HEK293 (cell line): ENCODE measurements at regions not wholly inside any gene's neighbourhood (a gene's known extent, or its start where the extent isn't known, plus 50 kb on each side); places are given as distances from the start of the nearest gene placed in this dataset.

Experiments
- CTCF ChIA-PET: fragments of 350-600 bp; formaldehyde crosslinking; extraction: SDS; loops from one replicate; lab custom pipeline; 2021; ENCODE audit warnings: antibody characterized with exemption; lab: Yijun Ruan, JAX
- POLR2A ChIA-PET: fragments of 300-600 bp; formaldehyde crosslinking; extraction: SDS; loops from one replicate; lab custom pipeline; 2020; ENCODE audit warnings: antibody characterized with exemption, inconsistent platforms; lab: Yijun Ruan, JAX
- H3K27ac ChIP-seq: fragments of 200-500 bp; sonication (Bioruptor generic); 2 replicates; pipeline ENCODE4 v1.5.1; 2014; ENCODE audit warnings: low read depth, low read length, control low read depth, inconsistent platforms; ENCODE audit errors: extremely low read depth
- H3K36me3 ChIP-seq, 2 experiments: fragments of 200-500 bp in 1 of 2; sonication (Bioruptor generic) in 1 of 2; 1 replicate in 1 of 2; 2 replicates in 1 of 2; pipeline ENCODE4 v1.5.1; 2014 to 2017; ENCODE audit warnings: inconsistent platforms in 2 of 2, low read length in 2 of 2; ENCODE audit not compliant: control insufficient read depth in 2 of 2, insufficient read depth in 1 of 2
- H3K4me1 ChIP-seq: fragments of 200-500 bp; sonication (Bioruptor generic); 2 replicates; pipeline ENCODE4 v1.5.1; 2014; ENCODE audit warnings: mild to moderate bottlenecking, low read length, inconsistent platforms; ENCODE audit not compliant: control insufficient read depth, insufficient read depth
- H3K4me3 ChIP-seq: 2 replicates; pipeline ENCODE4 v1.5.1; 2011; ENCODE audit warnings: low read depth, mild to moderate bottlenecking, control low read depth, low read length, moderate library complexity
- H3K9me3 ChIP-seq: fragments of 200-500 bp; sonication (Bioruptor generic); 2 replicates; pipeline ENCODE4 v1.5.1; 2014; ENCODE audit warnings: low read depth, low read length, inconsistent platforms; ENCODE audit not compliant: control insufficient read depth, insufficient read depth
- ELK4 ChIP-seq: IDR thresholded peaks from 2 replicates; pipeline ENCODE4 v1.6.1; 2011; ENCODE audit warnings: mild to moderate bottlenecking, low read depth, low read length, borderline replicate concordance
- GFI1B ChIP-seq: fragments of 450-650 bp; formaldehyde crosslinking; IDR thresholded peaks from 2 replicates; pipeline ENCODE4 v1.5.1; 2016; ENCODE audit warnings: missing biosample characterization, missing genetic modification characterization
- GLIS2 ChIP-seq: fragments of 450-650 bp; formaldehyde crosslinking; IDR thresholded peaks from 2 replicates; pipeline ENCODE4 v1.5.1; 2016; ENCODE audit warnings: missing biosample characterization, missing genetic modification characterization
- KLF1 ChIP-seq: fragments of 450-650 bp; formaldehyde crosslinking; IDR thresholded peaks from 2 replicates; pipeline ENCODE4 v1.5.1; 2016; ENCODE audit warnings: missing biosample characterization, missing genetic modification characterization
- REST ChIP-seq: fragments of 450-650 bp; formaldehyde crosslinking; IDR thresholded peaks from 2 replicates; pipeline ENCODE4 v1.5.1; 2016; ENCODE audit warnings: missing biosample characterization, missing genetic modification characterization
- SALL2 ChIP-seq: fragments of 450-650 bp; formaldehyde crosslinking; IDR thresholded peaks from 2 replicates; pipeline ENCODE4 v1.5.0; 2017; ENCODE audit warnings: missing biosample characterization, mild to moderate bottlenecking, missing genetic modification characterization, borderline replicate concordance
- ZBTB10 ChIP-seq: fragments of 450-650 bp; formaldehyde crosslinking; IDR thresholded peaks from 2 replicates; pipeline ENCODE4 v1.5.1; 2016; ENCODE audit warnings: missing biosample characterization, missing genetic modification characterization
- ZBTB20 ChIP-seq: fragments of 450-650 bp; formaldehyde crosslinking; IDR thresholded peaks from 2 replicates; pipeline ENCODE4 v1.5.1; 2016; ENCODE audit warnings: missing biosample characterization, missing genetic modification characterization
- ZBTB8A ChIP-seq: fragments of 450-650 bp; formaldehyde crosslinking; IDR thresholded peaks from 2 replicates; pipeline ENCODE4 v1.5.1; 2016; ENCODE audit warnings: missing biosample characterization, missing genetic modification characterization
- ZFP37 ChIP-seq: fragments of 450-650 bp; formaldehyde crosslinking; IDR thresholded peaks from 2 replicates; pipeline ENCODE4 v1.5.1; 2016; ENCODE audit warnings: missing biosample characterization, missing genetic modification characterization
- ZNF155 ChIP-seq: fragments of 450-650 bp; formaldehyde crosslinking; IDR thresholded peaks from 2 replicates; pipeline ENCODE4 v1.5.1; 2016; ENCODE audit warnings: missing biosample characterization, missing genetic modification characterization
- ZNF23 ChIP-seq: fragments of 450-650 bp; formaldehyde crosslinking; IDR thresholded peaks from 2 replicates; pipeline ENCODE4 v1.5.1; 2016; ENCODE audit warnings: missing biosample characterization, missing genetic modification characterization, borderline replicate concordance
- ZNF280C ChIP-seq: fragments of 450-650 bp; formaldehyde crosslinking; IDR thresholded peaks from 2 replicates; pipeline ENCODE4 v1.5.1; 2016; ENCODE audit warnings: missing biosample characterization, missing genetic modification characterization
- ZNF341 ChIP-seq: fragments of 450-650 bp; formaldehyde crosslinking; IDR thresholded peaks from 2 replicates; pipeline ENCODE4; 2016; ENCODE audit warnings: low read depth, missing biosample characterization, missing genetic modification characterization
- ZNF394 ChIP-seq: fragments of 450-650 bp; formaldehyde crosslinking; IDR thresholded peaks from 2 replicates; pipeline ENCODE4 v1.5.1; 2016; ENCODE audit warnings: missing biosample characterization, missing genetic modification characterization, mild to moderate bottlenecking, moderate library complexity, borderline replicate concordance
- ZNF398 ChIP-seq: fragments of 450-650 bp; formaldehyde crosslinking; IDR thresholded peaks from 2 replicates; pipeline ENCODE4 v1.5.1; 2017; ENCODE audit warnings: missing biosample characterization, missing genetic modification characterization
- ZNF449 ChIP-seq: fragments of 450-650 bp; formaldehyde crosslinking; IDR thresholded peaks from 2 replicates; pipeline ENCODE4 v1.5.1; 2017; ENCODE audit warnings: missing biosample characterization, mild to moderate bottlenecking, missing genetic modification characterization, moderate library complexity
- ZNF639 ChIP-seq: fragments of 450-650 bp; formaldehyde crosslinking; IDR thresholded peaks from 2 replicates; pipeline ENCODE4 v1.5.1; 2016; ENCODE audit warnings: missing biosample characterization, missing genetic modification characterization
- ZNF677 ChIP-seq: fragments of 450-650 bp; IDR thresholded peaks from 2 replicates; pipeline ENCODE4 v1.5.0; 2018; ENCODE audit warnings: missing biosample characterization, mild to moderate bottlenecking, missing genetic modification characterization, moderate library complexity
- ZNF843 ChIP-seq: fragments of 450-650 bp; formaldehyde crosslinking; IDR thresholded peaks from 2 replicates; pipeline ENCODE4 v1.5.1; 2016; ENCODE audit warnings: missing biosample characterization, missing genetic modification characterization

GRCh38 chr4:54572152-54572542 is 85.6 kb upstream of the KIT start (continued):
- TF ChIP-seq SALL2 (tag by site-specific recombination) (no peak), ZNF394 (tag by site-specific recombination) (no peak), KLF1 (no peak), ZNF23 (tag by site-specific recombination) (no peak), ELK4 (no peak), ZNF398 (tag by site-specific recombination) (no peak)
- TF ChIP-seq, all 188 proteins: peak for 3

- Histone ChIP-seq H3K9me3 (no peaks in the 10 kb centered on the region), H3K27ac (no peak overlapping the region), H3K4me1 (no peaks in the 10 kb centered on the region), H3K36me3 (no peaks in the 10 kb centered on the region), H3K4me3 (no peak overlapping the region)
- POLR2A ChIA-PET: no interaction called here
- CTCF ChIA-PET: no interaction called here
- TF ChIP-seq ZNF280C (tag by site-specific recombination) (no peak), ZNF677 (tag by site-specific recombination) (no peak), ZNF843 (tag by site-specific recombination) (no peak), ZFP37 (tag by site-specific recombination) (no peak), REST (tag by site-specific recombination) (no peak), KLF1 (no peak), ZBTB20 (tag by site-specific recombination) (no peak), ZNF155 (no peak), GLIS2 (no peak), ZNF639 (tag by site-specific recombination) (no peak), ZNF341 (tag by site-specific recombination) (no peak), ZBTB10 (tag by site-specific recombination) (no peak), ZBTB8A (tag by site-specific recombination) (no peak), GFI1B (tag by site-specific recombination) (no peak), ZNF449 (no peak)
Observed at GRCh38 chr4:54574500-54574899, 83.3 kb upstream of the KIT start.
